Hepatocyte (in vitro differentiated cells): ENCODE measurements at regions not wholly inside any gene's neighbourhood (a gene's known extent, or its start where the extent isn't known, plus 50 kb on each side); places are given as distances from the start of the nearest gene placed in this dataset.

Source experiments
- CTCF ChIP-seq: fragments of 200-600 bp; sonication (generic); IDR thresholded peaks from 2 replicates; pipeline ENCODE4 v1.5.1; 2016; ENCODE audit warnings: antibody characterized with exemption, mild to moderate bottlenecking; ENCODE audit not compliant: poor library complexity
- EZH2 ChIP-seq: fragments of 200-600 bp; sonication (generic); IDR thresholded peaks from 2 replicates; pipeline ENCODE4 v1.6.1; 2016; ENCODE audit warnings: antibody characterized with exemption, mild to moderate bottlenecking, borderline replicate concordance

GRCh38 chr20:53776858-53777257, 183.2 kb upstream of the ZNF217 start:
- TF ChIP-seq CTCF, result no peak
- no peak for TF ChIP-seq EZH2
